B cell (primary cell): ENCODE measurements at regions not wholly inside any gene's neighbourhood (a gene's known extent, or its start where the extent isn't known, plus 50 kb on each side); places are given as distances from the start of the nearest gene placed in this dataset.
"Not testable (repeated sequence)": the region's sequence is repeated elsewhere in the genome, so short reads cannot be mapped to it uniquely, and the experiment has no call there.

Source experiments
- ATAC-seq: fragments of 200-7000 bp; cut with Tn5 transposase; one replicate; pipeline ENCODE4 v1.10.0; 2021; ENCODE audit warnings: low read depth, mild to moderate bottlenecking, moderate number of reproducible peaks, moderate library complexity
- CTCF ChIA-PET: fragments of 350-600 bp; sonication (Branson Sonifier 250); formaldehyde crosslinking; loops from one replicate; lab custom pipeline; 2021; ENCODE audit warnings: antibody characterized with exemption, inconsistent platforms; lab: Charles Lee
- POLR2A ChIA-PET: fragments of 350-600 bp; sonication (Branson Sonifier 250); formaldehyde crosslinking; loops from one replicate; lab custom pipeline; 2021; ENCODE audit warnings: antibody characterized with exemption; lab: Charles Lee
- DNase-seq: peaks from one replicate; pipeline ENCODE4 v3.0.0; 2013
- H2AFZ ChIP-seq: 2 replicates; pipeline ENCODE4 v1.6.1; 2012; ENCODE audit warnings: mild to moderate bottlenecking, low read depth, low read length; ENCODE audit not compliant: insufficient read depth, poor library complexity, severe bottlenecking
- H3K27ac ChIP-seq, 2 donors: 1 replicate in 1 of 2; 2 replicates in 1 of 2; pipeline ENCODE4 v1.5.1; 2012 to 2013; ENCODE audit warnings: low read length in 2 of 2, mild to moderate bottlenecking in 2 of 2, moderate library complexity in 1 of 2
- H3K27me3 ChIP-seq, 4 experiments: fragments of 200-600 bp in 1 of 4; sonication (generic) in 1 of 4; replicated peaks in 1 of 4; 1 replicate in 2 of 4; 2 replicates in 2 of 4; pipeline versions ENCODE4 v1.6.1 to v1.7.0; 2013 to 2016; ENCODE audit warnings: low read length in 3 of 4, mild to moderate bottlenecking in 2 of 4, mixed read lengths in 1 of 4, moderate library complexity in 1 of 4; ENCODE audit not compliant: insufficient read depth in 4 of 4, control insufficient read depth in 3 of 4; ENCODE audit errors: control extremely low read depth in 1 of 4
- H3K36me3 ChIP-seq, 2 experiments: replicated peaks in 1 of 2; 1 replicate in 1 of 2; 2 replicates in 1 of 2; pipeline versions ENCODE4 v1.6.1 to v1.7.1; 2013; ENCODE audit warnings: low read length in 1 of 2; ENCODE audit not compliant: insufficient read depth in 2 of 2, control insufficient read depth in 1 of 2; ENCODE audit errors: control extremely low read depth in 1 of 2, extremely low read depth in 1 of 2
- H3K4me1 ChIP-seq, 2 donors: fragments of 200-600 bp in 1 of 2; sonication (generic) in 1 of 2; 1 replicate in 1 of 2; 2 replicates in 1 of 2; pipeline versions ENCODE4 v1.5.1 to v1.6.1; 2013 to 2017; ENCODE audit warnings: low read length in 2 of 2; ENCODE audit not compliant: control insufficient read depth in 2 of 2, insufficient read depth in 2 of 2
- H3K4me2 ChIP-seq: replicated peaks from 2 replicates; pipeline ENCODE3; 2012; ENCODE audit warnings: mild to moderate bottlenecking, low read depth, low read length; ENCODE audit not compliant: poor library complexity, severe bottlenecking
- H3K4me3 ChIP-seq, 5 experiments: fragments of 200-600 bp in 1 of 5; sonication (generic) in 1 of 5; 1 replicate in 3 of 5; 2 replicates in 2 of 5; pipeline versions ENCODE4 v1.5.1 to v1.7.0; 2011 to 2016; ENCODE audit warnings: low read length in 4 of 5, mild to moderate bottlenecking in 4 of 5, low read depth in 2 of 5, control low read depth in 1 of 5, moderate library complexity in 1 of 5; ENCODE audit not compliant: insufficient read depth in 1 of 5; ENCODE audit errors: control extremely low read depth in 1 of 5, extremely low read depth in 1 of 5
- H3K79me2 ChIP-seq: fragments of 200-600 bp; sonication (generic); one replicate; pipeline ENCODE4 v1.6.0; 2016; ENCODE audit warnings: low read length; ENCODE audit not compliant: control insufficient read depth, insufficient read depth
- H3K9ac ChIP-seq: fragments of 200-600 bp; sonication (generic); 2 replicates; pipeline ENCODE4 v1.6.1; 2017; ENCODE audit warnings: mild to moderate bottlenecking, low read length, moderate library complexity
- H3K9me3 ChIP-seq, 3 donors: one replicate each; pipeline versions ENCODE4 v1.6.1 to v1.7.1; 2013; ENCODE audit warnings: low read length in 2 of 3; ENCODE audit not compliant: control insufficient read depth in 2 of 3, insufficient read depth in 1 of 3; ENCODE audit errors: control extremely low read depth in 1 of 3
- H4K20me1 ChIP-seq: 2 replicates; pipeline ENCODE4 v1.6.0; 2012; ENCODE audit warnings: mild to moderate bottlenecking, low read length; ENCODE audit not compliant: insufficient read depth, control insufficient read depth, poor library complexity, severe bottlenecking
- H3K27ac Mint-ChIP-seq: one replicate; pipeline ENCODE4 v1.8.0; 2021; ENCODE audit warnings: mixed read lengths
- H3K27me3 Mint-ChIP-seq: one replicate; pipeline ENCODE4 v1.8.0; 2021; ENCODE audit warnings: mixed read lengths
- H3K4me1 Mint-ChIP-seq: one replicate; pipeline ENCODE4 v1.8.0; 2021; ENCODE audit warnings: mixed read lengths
- H3K4me3 Mint-ChIP-seq: one replicate; pipeline ENCODE4 v1.8.0; 2021; ENCODE audit warnings: mixed read lengths
- H3K9me3 Mint-ChIP-seq: one replicate; pipeline ENCODE4 v1.8.0; 2022; ENCODE audit warnings: mixed read lengths; ENCODE audit not compliant: insufficient read depth
- EZH2 ChIP-seq: IDR thresholded peaks from 2 replicates; pipeline ENCODE4 v1.6.1; 2012; ENCODE audit warnings: borderline replicate concordance, low read depth, mild to moderate bottlenecking, moderate library complexity, low read length; ENCODE audit not compliant: insufficient read depth, poor library complexity, severe bottlenecking
- WGBS: methylation state at CpG from one replicate; pipeline ENCODE4 v1.1.5; 2013; ENCODE audit warnings: missing lambda C conversion rate; ENCODE audit not compliant: insufficient coverage; 5-methylcytosine and 5-hydroxymethylcytosine counted together
- intact Hi-C: fragments of 100-400 bp; cut with micrococcal nuclease; formaldehyde crosslinking; loops from one replicate; pipeline ENCODE4 v1.10.0; 2022
- TF ChIP-seq, protein P1 (sequence below): fragments of 200-600 bp; IDR thresholded peaks from one replicate; pipeline ENCODE4 v1.8.0; 2022; ENCODE audit warnings: antibody characterized with exemption, mild to moderate bottlenecking

DNA sequence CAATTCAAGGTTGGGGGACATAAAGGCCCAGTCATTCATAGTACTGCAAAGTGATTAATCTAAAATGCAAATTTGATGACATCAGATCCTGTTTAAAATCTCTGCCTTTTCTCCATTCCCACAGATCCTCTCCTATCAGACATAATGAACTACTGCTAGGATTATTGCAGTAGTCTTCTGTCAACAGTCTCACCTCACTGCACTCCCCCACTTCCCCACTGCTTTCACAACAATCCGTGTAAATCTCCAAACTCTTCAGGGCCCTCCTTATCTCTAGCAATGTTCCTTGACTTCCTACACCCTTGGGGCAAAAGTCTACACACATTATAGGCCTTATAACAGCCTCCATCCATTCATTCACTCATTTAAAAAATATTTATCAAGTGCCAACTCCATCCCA is 112.4 kb downstream of the KBTBD2 start:
- peaks cover 5% of the 10 kb centered on the region for H3K27me3 Mint-ChIP-seq
- no peak overlapping the region for H3K9ac ChIP-seq
- intact Hi-C loops, result no loop called here
- no peak for ATAC-seq
- ChIA-PET POLR2A (no interaction called here), CTCF (no interaction called here)
- H2AFZ ChIP-seq, result no peak overlapping the region
- H3K79me2 ChIP-seq, result no peaks in the 10 kb centered on the region
- H3K27ac Mint-ChIP-seq, result no peak overlapping the region
- H3K4me1 Mint-ChIP-seq, result no peaks in the 10 kb centered on the region
- H3K27me3 ChIP-seq, result no peaks in the 10 kb centered on the region
- H3K36me3 ChIP-seq, result no peaks in the 10 kb centered on the region
- no peak for DNase-seq
- H3K4me3 Mint-ChIP-seq, result no peak overlapping the region
- H4K20me1 ChIP-seq, result no peaks in the 10 kb centered on the region
- WGBS, result 75% methylated on average over 1 of the region's 1 CpG
- no peak overlapping the region for H3K4me3 ChIP-seq
- H3K27ac ChIP-seq, result no peak overlapping the region
- H3K9me3 ChIP-seq, result peaks cover 0 to 7% (median 0%) of the 10 kb centered on the region in 3 donors
- H3K4me2 ChIP-seq, result no peak overlapping the region
- TF ChIP-seq, protein P1, sequence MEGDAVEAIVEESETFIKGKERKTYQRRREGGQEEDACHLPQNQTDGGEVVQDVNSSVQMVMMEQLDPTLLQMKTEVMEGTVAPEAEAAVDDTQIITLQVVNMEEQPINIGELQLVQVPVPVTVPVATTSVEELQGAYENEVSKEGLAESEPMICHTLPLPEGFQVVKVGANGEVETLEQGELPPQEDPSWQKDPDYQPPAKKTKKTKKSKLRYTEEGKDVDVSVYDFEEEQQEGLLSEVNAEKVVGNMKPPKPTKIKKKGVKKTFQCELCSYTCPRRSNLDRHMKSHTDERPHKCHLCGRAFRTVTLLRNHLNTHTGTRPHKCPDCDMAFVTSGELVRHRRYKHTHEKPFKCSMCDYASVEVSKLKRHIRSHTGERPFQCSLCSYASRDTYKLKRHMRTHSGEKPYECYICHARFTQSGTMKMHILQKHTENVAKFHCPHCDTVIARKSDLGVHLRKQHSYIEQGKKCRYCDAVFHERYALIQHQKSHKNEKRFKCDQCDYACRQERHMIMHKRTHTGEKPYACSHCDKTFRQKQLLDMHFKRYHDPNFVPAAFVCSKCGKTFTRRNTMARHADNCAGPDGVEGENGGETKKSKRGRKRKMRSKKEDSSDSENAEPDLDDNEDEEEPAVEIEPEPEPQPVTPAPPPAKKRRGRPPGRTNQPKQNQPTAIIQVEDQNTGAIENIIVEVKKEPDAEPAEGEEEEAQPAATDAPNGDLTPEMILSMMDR, result no peak
- TF ChIP-seq EZH2, result no peak
- H3K9me3 Mint-ChIP-seq, result no peaks in the 10 kb centered on the region
- no peaks in the 10 kb centered on the region for H3K4me1 ChIP-seq

DNA sequence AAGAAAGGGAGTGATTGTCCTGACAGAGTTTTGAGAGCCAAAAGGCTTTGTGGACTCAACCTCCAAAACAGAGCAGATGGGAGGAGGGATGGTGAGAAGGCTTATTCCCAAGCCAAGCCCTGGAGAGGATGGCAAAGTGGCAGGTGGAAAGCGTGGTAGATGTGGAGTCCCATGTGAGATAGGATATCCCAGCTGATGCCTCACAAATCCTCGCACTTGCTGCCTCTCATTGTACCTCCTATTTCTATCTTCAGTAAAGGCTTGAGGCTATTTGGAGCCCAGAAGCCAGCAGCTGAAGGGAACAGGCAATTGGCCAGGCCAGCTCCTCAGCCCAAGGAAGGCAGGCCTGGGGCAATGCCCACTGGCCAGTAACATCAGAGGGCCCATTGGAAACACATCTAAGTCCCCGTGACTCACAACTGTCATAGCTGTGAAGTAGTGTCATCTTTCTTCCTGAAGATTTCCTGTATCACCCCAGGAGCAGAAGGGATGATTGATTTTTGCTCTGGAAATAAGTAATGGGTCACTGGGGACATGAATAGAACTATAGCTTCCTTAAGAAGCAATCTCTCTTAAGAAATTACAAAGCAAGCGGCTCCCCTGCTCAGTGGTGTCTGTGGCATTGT is 114.4 kb downstream of the KBTBD2 start:
- H3K4me2 ChIP-seq, H3K9me3 Mint-ChIP-seq, POLR2A ChIA-PET, H3K79me2 ChIP-seq, H2AFZ ChIP-seq, H4K20me1 ChIP-seq, DNase-seq, H3K4me3 Mint-ChIP-seq, CTCF ChIA-PET, H3K27me3 ChIP-seq, intact Hi-C loops, H3K27ac Mint-ChIP-seq, H3K27ac ChIP-seq, H3K36me3 ChIP-seq, H3K4me1 ChIP-seq, H3K9me3 ChIP-seq, H3K4me3 ChIP-seq, H3K4me1 Mint-ChIP-seq, ATAC-seq, H3K9ac ChIP-seq: not testable (repeated sequence)
- WGBS, result no CpG with 5 or more reads among the region's 4 CpGs
- H3K27me3 Mint-ChIP-seq, result peaks cover 14% of the 10 kb centered on the region

DNA sequence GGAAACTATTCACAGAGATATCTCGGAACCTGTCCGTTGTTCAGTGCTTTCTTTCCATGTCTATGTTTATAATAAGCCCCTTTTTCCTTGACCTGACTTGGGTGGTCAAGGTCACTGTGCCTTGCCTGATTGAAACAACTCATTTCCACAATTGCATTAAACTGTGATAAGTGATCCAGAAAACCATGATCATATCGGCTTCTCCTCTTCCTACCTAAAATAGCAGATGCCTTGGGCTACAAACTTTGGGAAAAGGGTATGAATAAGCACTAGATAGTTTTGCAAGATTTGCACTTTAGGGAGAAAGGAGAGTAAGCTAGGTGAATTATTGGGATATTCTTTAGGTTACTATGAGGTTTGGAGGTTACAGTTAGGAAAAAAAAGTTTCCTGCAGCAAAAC is 115.2 kb downstream of the KBTBD2 start:
- CTCF ChIA-PET, H3K4me1 Mint-ChIP-seq, H3K27ac Mint-ChIP-seq, POLR2A ChIA-PET, H3K27ac ChIP-seq, H3K79me2 ChIP-seq, H3K4me2 ChIP-seq, H3K9ac ChIP-seq, H3K27me3 ChIP-seq, H3K9me3 ChIP-seq, H3K36me3 ChIP-seq, H3K4me3 ChIP-seq, H3K4me3 Mint-ChIP-seq, H3K9me3 Mint-ChIP-seq, H3K4me1 ChIP-seq, H4K20me1 ChIP-seq, H2AFZ ChIP-seq, ATAC-seq, DNase-seq, intact Hi-C loops: not testable (repeated sequence)
- no CpG with 5 or more reads among the region's 3 CpGs for WGBS
- H3K27me3 Mint-ChIP-seq, result peaks cover 18% of the 10 kb centered on the region
